ENCODE measurements at regions not wholly inside any gene's neighbourhood (a gene's known extent, or its start where the extent isn't known, plus 50 kb on each side); places are given as distances from the start of the nearest gene placed in this dataset.
"Not testable (repeated sequence)": the region's sequence is repeated elsewhere in the genome, so short reads cannot be mapped to it uniquely, and the experiment has no call there.

DNA sequence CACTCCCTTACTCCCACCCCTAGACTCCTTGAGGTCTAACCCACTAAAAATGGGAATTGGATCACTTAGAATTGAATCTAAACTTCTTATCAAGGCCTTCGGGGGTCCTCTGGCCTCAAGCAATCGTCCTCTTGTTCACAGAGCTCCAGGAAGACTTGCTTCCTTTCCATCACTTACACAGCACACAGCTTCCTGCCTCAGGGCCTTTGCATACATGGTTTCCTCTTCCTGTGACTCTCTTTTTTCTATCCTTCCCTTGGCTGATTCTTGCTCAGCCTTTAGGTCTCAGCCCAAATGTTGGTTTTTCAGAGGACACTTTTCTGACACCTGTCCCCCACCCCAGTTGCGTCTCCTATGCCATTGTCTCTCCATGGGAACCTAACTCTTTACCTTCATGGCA lies 50.0 kb upstream of the ALDH1B1 start:
- DNase-seq: no peak

DNA sequence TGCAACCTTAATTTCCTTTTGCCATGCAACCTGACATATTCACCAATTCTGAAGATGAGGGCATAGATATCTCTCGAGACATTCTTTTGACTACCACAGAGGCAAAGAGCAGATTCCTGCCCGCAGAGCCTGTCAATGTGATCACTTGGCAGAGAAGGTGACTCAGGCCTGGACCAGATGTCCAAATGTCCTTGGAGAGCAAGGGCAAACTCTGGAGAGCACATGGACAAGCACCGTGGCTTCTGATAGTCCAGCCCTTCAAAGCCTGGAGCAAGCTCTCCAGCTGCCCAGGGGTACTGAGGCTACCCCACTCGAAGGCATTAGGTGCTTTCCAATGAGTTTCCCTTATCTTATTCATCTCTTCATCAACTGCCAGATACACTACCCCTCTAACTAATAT lies 50.4 kb upstream of the ALDH1B1 start:
- no peak for DNase-seq

DNA sequence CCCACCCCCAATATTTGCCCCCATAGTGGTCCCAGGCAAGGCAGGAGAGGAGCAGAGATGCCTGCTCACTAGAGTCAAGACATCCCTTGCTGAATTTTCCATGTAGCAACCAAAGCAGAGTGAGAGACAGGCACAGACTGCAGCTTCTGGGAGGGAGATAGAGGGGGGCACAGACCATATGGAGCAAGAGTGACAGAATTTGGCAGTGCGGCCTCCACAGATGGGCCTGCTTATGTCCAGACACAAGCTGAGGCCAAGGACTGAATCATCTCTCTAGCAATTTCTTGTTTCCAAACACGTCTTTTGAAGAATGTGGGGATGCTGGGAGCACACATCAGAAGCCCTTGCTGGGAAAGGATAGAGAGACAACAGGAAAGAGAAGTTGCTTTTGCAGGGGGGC lies 53.0 kb upstream of the ALDH1B1 start:
- no peak for DNase-seq

GRCh38 chr9:38339087-38339486 lies 53.4 kb upstream of the ALDH1B1 start:
- no peak for DNase-seq

- no peak for DNase-seq
These were observed 54.0 kb upstream of the ALDH1B1 start for GRCh38 chr9:38338342-38339018.

DNA sequence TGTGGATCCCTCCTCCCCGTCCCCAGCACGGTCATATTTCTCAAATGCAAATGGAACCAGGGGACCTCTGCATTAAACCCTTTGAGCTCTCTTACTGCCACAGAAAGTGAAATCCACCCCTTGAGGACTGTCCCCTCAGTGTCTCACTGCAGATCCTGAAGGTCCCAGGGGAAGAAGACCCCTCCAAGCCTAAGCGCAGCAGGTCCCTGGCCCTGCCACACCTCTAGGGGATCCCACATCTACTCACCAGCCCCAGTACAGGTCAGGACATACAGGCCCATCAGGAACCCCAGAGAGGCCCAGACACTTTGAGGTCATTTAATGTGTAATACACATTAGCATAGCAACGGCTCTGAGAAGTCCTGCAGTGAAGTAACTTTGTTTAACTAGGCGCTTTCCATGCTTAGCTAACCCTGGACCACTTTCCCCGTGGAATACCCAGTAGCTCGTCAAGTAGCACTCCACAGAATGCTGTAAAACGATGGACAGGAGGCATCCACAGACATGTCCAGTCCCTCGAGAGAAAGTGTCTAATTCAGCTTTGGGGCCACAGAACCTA lies 54.7 kb upstream of the ALDH1B1 start:
- DNase-seq: no peak

- no peak for DNase-seq
These were observed 55.3 kb upstream of the ALDH1B1 start for GRCh38 chr9:38337181-38337580.

- DNase-seq: no peak
These were observed 56.2 kb upstream of the ALDH1B1 start for GRCh38 chr9:38336341-38336740.

GRCh38 chr9:38335686-38336085 lies 56.8 kb upstream of the ALDH1B1 start:
- no peak for DNase-seq

DNA sequence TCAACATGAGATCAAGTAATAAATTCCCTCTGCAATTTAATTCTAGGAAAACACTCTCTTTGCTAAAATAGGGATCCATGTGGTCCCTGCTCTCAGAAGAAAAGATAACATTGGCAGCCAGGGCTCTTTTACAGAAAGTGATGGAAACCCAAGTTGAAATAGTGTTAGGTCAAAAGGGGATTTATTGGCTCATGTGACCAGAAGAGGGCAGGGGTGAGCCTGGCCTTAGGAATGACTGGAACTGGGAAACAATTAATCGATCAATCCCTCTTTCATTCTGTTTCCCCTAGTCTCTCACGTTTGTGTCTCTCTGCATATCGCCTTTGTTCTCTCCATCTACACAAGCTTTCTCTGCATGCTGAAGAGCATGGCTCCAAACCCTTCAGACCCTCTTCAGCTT lies 58.3 kb upstream of the ALDH1B1 start:
- no peak for DNase-seq

DNA sequence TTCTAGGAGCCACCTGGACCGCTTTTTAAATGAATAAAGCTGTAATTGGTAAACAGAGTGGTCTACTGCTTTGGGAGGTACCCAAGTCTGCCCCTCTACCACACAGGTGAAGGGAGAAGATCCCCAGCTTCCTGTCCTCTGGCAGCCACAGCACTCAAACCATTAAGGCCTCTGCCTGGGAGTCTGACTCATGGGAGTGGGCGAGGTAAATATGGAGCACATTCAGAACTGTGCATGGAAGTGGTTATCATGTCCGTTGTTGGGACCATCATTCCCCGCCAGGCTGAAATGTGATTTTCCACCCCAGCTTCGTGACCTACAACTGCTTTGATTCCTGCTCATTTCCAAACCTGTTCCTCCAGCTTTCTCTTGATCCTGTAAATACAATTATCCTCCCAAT lies 59.5 kb upstream of the ALDH1B1 start:
- DNase-seq: no peak

- no peak for DNase-seq
These were observed 59.9 kb upstream of the ALDH1B1 start for GRCh38 chr9:38332625-38333024.

DNA sequence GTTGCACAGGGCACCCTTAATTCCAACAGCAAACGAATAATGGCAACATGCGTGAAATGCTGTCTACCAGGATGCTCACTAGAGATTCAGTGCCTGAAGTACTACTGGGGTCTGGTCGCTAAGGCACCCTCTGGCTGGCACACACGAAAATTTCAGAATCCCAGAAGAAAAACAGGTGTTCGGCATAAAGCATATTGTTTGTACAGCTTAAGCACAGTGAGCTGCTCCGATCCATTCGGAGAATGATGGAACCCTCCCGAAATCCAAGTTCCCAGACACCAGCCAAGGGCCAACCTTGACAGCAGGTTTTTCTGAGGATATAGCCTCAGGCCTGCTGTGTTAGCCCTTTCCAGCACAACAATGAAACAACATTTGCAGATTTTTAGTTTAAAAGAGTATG lies 61.4 kb upstream of the ALDH1B1 start:
- DNase-seq: no peak

GRCh38 chr9:38329968-38330367 lies 62.5 kb upstream of the ALDH1B1 start:
- no peak for DNase-seq

DNA sequence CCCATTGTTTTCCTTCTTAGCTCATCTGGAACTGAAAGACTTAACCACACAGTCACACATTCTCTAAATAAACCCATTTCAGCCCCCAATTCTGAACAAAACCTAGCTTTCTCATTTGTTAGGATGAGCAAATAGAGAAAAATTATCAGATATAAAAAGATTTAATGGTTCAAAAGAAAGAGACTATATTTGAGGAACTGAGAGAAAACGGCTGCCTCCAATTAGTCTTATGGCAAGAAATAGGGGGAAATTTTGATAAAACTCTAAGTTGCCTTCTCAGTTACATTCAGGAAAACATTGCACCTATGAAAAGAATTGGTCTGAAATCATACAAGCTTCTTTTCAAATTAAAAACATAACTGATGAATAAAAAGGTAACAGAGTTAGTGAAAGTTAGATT lies 63.7 kb upstream of the ALDH1B1 start:
- no peak for DNase-seq

DNA sequence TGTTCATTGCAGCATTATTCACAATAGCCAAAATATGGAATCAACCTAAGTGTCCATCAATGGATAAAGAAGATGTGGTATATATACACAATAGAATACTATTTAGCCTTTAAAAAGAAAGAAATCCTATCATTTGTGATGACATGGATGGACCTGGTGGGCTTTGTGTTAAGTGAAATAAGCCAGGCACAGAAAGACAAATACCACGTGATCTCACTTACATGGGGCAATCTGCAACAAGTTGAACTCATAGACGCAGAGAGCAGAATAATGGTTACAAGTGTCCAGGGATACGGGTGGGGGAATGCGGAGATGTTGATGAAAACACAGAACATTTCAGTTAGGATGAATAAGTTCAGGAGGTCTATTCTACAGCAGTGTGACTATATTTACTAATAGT lies 66.4 kb upstream of the ALDH1B1 start:
- DNase-seq: no peak

DNA sequence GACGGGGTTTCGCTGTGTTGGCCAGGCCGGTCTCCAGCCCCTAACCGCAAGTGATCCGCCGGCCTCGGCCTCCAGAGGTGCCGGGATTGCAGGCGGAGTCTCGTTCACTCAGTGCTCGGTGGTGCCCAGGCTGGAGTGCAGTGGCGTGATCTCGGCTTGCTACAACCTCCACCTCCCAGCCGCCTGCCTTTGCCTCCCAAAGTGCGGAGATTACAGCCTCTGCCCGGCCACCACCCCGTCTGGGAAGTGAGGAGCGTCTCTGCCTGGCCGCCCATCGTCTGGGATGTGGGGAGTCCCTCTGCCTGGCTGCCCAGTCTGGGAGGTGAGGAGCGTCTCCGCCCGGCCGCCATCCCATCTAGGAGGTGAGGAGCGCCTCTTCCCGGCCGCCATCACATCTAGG lies 68.3 kb upstream of the ALDH1B1 start:
- DNase-seq: not testable (repeated sequence)

DNA sequence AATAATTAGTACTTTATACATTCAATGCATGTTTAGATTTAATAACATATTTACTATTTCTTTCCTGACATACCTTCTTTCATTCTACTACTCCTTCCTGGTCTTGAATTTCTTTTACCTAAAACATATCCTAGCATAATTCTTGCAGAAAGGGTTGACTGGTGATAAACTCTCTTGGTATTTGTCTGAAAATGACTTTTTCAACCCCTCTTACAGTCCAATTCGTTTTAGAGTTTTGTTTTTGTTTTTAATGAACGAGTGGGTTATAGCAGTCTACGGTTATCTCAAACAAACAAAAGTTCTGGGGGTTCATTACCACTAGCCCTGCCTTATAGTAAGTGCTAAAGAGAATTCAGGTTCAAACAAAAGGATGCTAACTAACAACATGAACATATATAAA lies 69.6 kb upstream of the ALDH1B1 start:
- no peak for DNase-seq

DNA sequence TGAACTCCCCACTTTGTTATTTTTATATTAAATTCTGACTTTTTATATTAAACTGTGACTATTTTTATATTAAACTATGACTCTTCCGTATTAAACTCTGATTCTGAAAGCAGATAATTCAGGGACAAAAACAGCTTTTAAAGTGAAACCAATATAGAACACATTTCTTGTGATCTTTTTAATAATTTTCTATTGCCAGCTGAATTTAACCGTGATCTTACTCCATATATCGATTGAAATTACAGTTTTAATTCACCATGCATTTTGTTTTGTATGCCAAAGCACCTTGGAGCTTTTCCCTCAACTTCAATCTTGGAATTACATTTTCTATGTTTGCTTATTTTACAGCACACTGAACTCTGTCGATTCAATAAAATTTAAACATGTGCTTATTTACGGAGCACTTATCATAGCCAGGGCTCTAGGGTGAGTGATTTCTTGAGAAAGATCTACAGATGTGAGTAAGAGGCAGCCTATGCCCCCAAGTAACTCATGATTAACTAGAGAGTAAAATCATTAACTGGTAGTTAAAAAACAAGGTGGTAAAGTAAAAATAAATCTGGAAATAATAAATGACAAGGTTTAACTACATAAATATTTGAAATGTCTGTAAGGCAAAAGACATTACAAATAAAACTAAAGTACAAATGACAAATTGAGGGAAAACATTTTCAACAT lies 72.9 kb upstream of the ALDH1B1 start:
- no peak for DNase-seq

DNA sequence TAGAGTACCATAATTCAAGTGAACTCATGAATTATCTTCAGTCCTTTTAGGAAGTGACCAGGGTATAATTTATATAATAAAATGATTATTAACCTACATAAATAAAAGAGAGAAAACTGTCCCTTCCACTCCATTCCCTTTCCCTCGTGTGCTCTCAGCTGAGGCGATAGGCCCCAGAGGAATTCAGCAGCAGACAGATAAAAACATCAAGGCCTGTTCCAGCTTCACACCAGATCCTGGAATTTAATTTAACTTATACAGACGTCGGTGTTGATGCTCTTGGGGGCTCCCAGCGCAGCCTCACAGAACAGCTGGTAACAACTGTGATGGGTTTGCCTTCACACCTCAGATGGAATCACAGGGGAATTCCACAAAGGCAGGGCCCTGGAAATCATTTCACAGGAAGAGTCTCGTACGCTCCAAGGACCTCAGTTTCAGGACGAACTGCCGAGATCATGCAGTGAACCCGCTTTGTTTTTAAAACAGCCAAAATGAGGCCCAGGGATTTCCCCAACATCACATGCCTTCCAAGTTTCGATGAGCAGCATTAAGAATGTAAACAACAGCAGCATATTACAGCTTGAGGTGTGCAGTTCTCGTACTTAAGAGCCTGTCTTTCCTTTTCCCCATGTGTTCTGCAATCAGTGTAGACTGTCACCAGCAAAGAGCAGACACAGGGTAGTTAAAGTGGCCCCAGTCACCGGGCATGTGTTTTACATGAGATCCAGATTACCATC lies 73.6 kb upstream of the ALDH1B1 start:
- no peak for DNase-seq

DNA sequence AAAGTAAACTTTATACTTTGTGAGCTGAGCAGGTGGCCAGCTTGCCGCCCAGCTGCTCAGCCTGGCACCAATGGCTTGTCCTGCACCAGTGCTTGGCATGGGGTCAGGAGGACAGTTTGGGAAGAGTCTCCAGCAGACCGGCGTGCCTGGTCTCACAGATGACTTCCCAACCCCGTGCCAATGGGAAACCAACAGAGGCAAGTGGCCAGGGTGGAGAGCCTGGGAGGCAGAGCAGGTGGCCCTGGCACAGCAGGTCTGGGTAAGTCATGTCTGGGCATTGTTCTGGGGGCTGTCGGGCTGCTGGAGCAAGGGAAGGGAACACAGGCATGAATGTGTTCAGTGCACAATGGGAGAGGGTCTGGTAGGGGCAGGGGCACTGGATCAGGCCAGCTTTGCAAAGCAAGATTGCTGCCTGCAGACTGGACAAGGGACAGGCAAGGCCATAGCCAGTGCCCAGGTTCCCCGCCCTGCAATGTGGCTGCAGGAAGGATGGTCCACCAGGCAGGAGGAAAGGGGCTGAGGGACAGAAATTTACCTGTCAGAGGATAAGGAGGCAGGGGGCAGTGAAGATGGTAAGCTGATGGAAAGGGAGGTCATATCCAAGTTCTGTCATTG lies 76.2 kb upstream of the ALDH1B1 start:
- DNase-seq: no peak

DNA sequence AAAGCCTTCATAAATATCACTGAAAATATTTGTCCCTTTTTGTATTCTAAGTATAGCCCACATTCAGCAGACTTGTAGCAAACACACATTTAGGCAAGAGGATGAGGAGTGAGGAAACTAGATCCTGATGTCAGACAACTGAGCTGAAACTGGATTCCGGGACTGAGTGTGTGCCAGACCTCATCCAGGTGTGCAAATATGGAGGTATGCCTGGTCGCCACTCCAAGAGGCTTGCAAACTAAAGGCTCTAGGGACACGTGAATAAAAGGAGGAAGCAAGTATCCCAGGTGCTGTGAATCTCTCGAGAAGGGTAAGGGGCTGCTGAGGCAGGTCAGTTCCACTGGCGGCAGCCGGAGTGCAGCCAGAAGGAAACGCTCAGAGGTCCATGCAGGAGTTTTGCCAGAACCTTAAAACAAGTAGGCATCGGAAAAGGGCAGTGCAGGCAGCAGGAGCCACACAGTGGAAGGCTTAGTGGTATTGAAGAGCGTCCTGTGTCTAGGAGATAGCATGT lies 77.4 kb upstream of the ALDH1B1 start:
- no peak for DNase-seq

GRCh38 chr9:38313421-38313820 lies 79.1 kb upstream of the ALDH1B1 start:
- DNase-seq: no peak
